GM21737 (cell line): ENCODE measurements at regions not wholly inside any gene's neighbourhood (a gene's known extent, or its start where the extent isn't known, plus 50 kb on each side); places are given as distances from the start of the nearest gene placed in this dataset.
"Not testable (repeated sequence)": the region's sequence is repeated elsewhere in the genome, so short reads cannot be mapped to it uniquely, and the experiment has no call there.

ENCODE experiments used
- ATAC-seq: cut with Tn5 transposase; IDR thresholded peaks from one replicate; pipeline ENCODE4 v1.9.1; 2021; ENCODE audit warnings: mild to moderate bottlenecking, moderate library complexity; ENCODE audit not compliant: unreplicated experiment

- ATAC-seq: no peak
These were observed 276.8 kb downstream of the PYDC2 start for GRCh38 chr3:191737742-191738141.

- no peak for ATAC-seq
These were observed 279.7 kb downstream of the PYDC2 start for GRCh38 chr3:191740712-191741111.

GRCh38 chr3:191741847-191742350, 280.9 kb downstream of the PYDC2 start:
- not testable (repeated sequence) for ATAC-seq

GRCh38 chr3:191743283-191743682, 282.3 kb downstream of the PYDC2 start:
- ATAC-seq: no peak

GRCh38 chr3:191750618-191751017, 289.7 kb downstream of the PYDC2 start:
- no peak for ATAC-seq

GRCh38 chr3:191753196-191753595, 292.2 kb downstream of the PYDC2 start:
- no peak for ATAC-seq

GRCh38 chr3:191761906-191762305, 300.9 kb downstream of the PYDC2 start:
- no peak for ATAC-seq

GRCh38 chr3:191762323-191762960, 301.5 kb downstream of the PYDC2 start:
- ATAC-seq: no peak

- ATAC-seq: no peak
These were observed 307.5 kb downstream of the PYDC2 start for GRCh38 chr3:191768421-191768820.

GRCh38 chr3:191770541-191770940, 309.6 kb downstream of the PYDC2 start:
- no peak for ATAC-seq

- ATAC-seq: no peak
These were observed 313.5 kb downstream of the PYDC2 start for GRCh38 chr3:191774485-191774884.

GRCh38 chr3:191775451-191776233, 314.7 kb downstream of the PYDC2 start:
- no peak for ATAC-seq

GRCh38 chr3:191781044-191781443, 320.1 kb downstream of the PYDC2 start:
- no peak for ATAC-seq

- no peak for ATAC-seq
These were observed 322.1 kb downstream of the PYDC2 start for GRCh38 chr3:191783024-191783423.

- ATAC-seq: no peak
These were observed 330.0 kb downstream of the PYDC2 start for GRCh38 chr3:191790934-191791333.

- no peak for ATAC-seq
These were observed 331.6 kb downstream of the PYDC2 start for GRCh38 chr3:191792580-191792979.

GRCh38 chr3:191795196-191795595, 334.2 kb downstream of the PYDC2 start:
- ATAC-seq: no peak

GRCh38 chr3:191797271-191797670, 336.3 kb downstream of the PYDC2 start:
- no peak for ATAC-seq

GRCh38 chr3:191802671-191803070, 341.7 kb downstream of the PYDC2 start:
- no peak for ATAC-seq

GRCh38 chr3:191804935-191805334, 344.0 kb downstream of the PYDC2 start:
- no peak for ATAC-seq

GRCh38 chr3:191808073-191808472, 347.1 kb downstream of the PYDC2 start:
- no peak for ATAC-seq

GRCh38 chr3:191809326-191809949, 348.5 kb downstream of the PYDC2 start:
- ATAC-seq: no peak
